DND-41 (cell line): ENCODE measurements at regions not wholly inside any gene's neighbourhood (a gene's known extent, or its start where the extent isn't known, plus 50 kb on each side); places are given as distances from the start of the nearest gene placed in this dataset.

ENCODE experiments used
- ATAC-seq: fragments of 200-7000 bp; cut with Tn5 transposase; 3 replicates; pipeline ENCODE4 v1.9.1; 2021; ENCODE audit warnings: low read depth; ENCODE audit not compliant: insufficient read depth
- DNase-seq: peaks from one replicate; pipeline ENCODE4 v3.0.0-alpha.2; 2020
- H2AFZ ChIP-seq: 2 replicates; pipeline ENCODE4 v1.6.0; 2012; ENCODE audit warnings: low read depth, low read length
- H3K27ac ChIP-seq: 2 replicates; pipeline ENCODE4 v1.5.1; 2012; ENCODE audit warnings: low read length, inconsistent platforms
- H3K27me3 ChIP-seq: fragments of 200-600 bp; sonication (generic); 2 replicates; pipeline ENCODE4 v1.6.0; 2012; ENCODE audit warnings: low read length, mild to moderate bottlenecking, inconsistent platforms; ENCODE audit not compliant: insufficient read depth, poor library complexity
- H3K36me3 ChIP-seq: 2 replicates; pipeline ENCODE4 v1.5.1; 2012; ENCODE audit warnings: low read length, inconsistent platforms; ENCODE audit not compliant: insufficient read depth
- H3K4me1 ChIP-seq: 2 replicates; pipeline ENCODE4 v1.5.1; 2012; ENCODE audit warnings: mild to moderate bottlenecking, low read length; ENCODE audit not compliant: insufficient read depth
- H3K4me2 ChIP-seq: 2 replicates; pipeline ENCODE4 v1.6.0; 2012; ENCODE audit warnings: mild to moderate bottlenecking, moderate library complexity, low read length, inconsistent platforms; ENCODE audit not compliant: insufficient read depth
- H3K4me3 ChIP-seq, 2 experiments: fragments of 200-600 bp in 1 of 2; shearing (Covaris generic) in 1 of 2; 2 replicates each; pipeline ENCODE4 v1.5.1; 2012 to 2016; ENCODE audit warnings: inconsistent platforms in 2 of 2, low read length in 2 of 2, mild to moderate bottlenecking in 2 of 2, low read depth in 1 of 2, moderate library complexity in 1 of 2
- H3K79me2 ChIP-seq: 2 replicates; pipeline ENCODE4 v1.6.0; 2012; ENCODE audit warnings: low read length, inconsistent platforms; ENCODE audit not compliant: insufficient read depth
- H3K9ac ChIP-seq: 2 replicates; pipeline ENCODE4 v1.6.0; 2012; ENCODE audit warnings: low read depth, mild to moderate bottlenecking, inconsistent platforms, low read length, moderate library complexity
- H3K9me3 ChIP-seq: 2 replicates; pipeline ENCODE4 v1.5.1; 2012; ENCODE audit warnings: low read length, moderate library complexity, mild to moderate bottlenecking, inconsistent platforms; ENCODE audit not compliant: insufficient read depth, severe bottlenecking
- H4K20me1 ChIP-seq: 2 replicates; pipeline ENCODE4 v1.6.0; 2012; ENCODE audit warnings: low read length; ENCODE audit not compliant: insufficient read depth
- EZH2 ChIP-seq: IDR thresholded peaks from 3 replicates; pipeline ENCODE4 v1.6.1; 2012; ENCODE audit warnings: borderline replicate concordance, low read depth, mild to moderate bottlenecking, moderate library complexity, low read length, inconsistent platforms; ENCODE audit not compliant: severe bottlenecking
- TF ChIP-seq, protein P1 (sequence below): IDR thresholded peaks from 2 replicates; pipeline ENCODE4 v1.5.1; 2012; ENCODE audit warnings: borderline replicate concordance, low read length, moderate library complexity, mild to moderate bottlenecking; ENCODE audit not compliant: poor library complexity, severe bottlenecking; ENCODE audit errors: extremely low read depth

- Histone ChIP-seq H3K4me2 (no peak overlapping the region), H2AFZ (no peak overlapping the region), H3K27ac (no peak overlapping the region), H3K4me1 (no peaks in the 10 kb centered on the region), H3K9me3 (no peaks in the 10 kb centered on the region), H3K79me2 (no peaks in the 10 kb centered on the region), H3K27me3 (no peaks in the 10 kb centered on the region), H3K9ac (no peak overlapping the region), H4K20me1 (no peaks in the 10 kb centered on the region), H3K4me3 (no peak overlapping the region), H3K36me3 (no peaks in the 10 kb centered on the region)
- DNase-seq (no peak), ATAC-seq (no peak)
- TF ChIP-seq, protein P1, sequence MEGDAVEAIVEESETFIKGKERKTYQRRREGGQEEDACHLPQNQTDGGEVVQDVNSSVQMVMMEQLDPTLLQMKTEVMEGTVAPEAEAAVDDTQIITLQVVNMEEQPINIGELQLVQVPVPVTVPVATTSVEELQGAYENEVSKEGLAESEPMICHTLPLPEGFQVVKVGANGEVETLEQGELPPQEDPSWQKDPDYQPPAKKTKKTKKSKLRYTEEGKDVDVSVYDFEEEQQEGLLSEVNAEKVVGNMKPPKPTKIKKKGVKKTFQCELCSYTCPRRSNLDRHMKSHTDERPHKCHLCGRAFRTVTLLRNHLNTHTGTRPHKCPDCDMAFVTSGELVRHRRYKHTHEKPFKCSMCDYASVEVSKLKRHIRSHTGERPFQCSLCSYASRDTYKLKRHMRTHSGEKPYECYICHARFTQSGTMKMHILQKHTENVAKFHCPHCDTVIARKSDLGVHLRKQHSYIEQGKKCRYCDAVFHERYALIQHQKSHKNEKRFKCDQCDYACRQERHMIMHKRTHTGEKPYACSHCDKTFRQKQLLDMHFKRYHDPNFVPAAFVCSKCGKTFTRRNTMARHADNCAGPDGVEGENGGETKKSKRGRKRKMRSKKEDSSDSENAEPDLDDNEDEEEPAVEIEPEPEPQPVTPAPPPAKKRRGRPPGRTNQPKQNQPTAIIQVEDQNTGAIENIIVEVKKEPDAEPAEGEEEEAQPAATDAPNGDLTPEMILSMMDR = no peak
- TF ChIP-seq EZH2 = no peak
These were observed 233.9 kb upstream of the SNX7 start for GRCh38 chr1:98427664-98428063.

DNA sequence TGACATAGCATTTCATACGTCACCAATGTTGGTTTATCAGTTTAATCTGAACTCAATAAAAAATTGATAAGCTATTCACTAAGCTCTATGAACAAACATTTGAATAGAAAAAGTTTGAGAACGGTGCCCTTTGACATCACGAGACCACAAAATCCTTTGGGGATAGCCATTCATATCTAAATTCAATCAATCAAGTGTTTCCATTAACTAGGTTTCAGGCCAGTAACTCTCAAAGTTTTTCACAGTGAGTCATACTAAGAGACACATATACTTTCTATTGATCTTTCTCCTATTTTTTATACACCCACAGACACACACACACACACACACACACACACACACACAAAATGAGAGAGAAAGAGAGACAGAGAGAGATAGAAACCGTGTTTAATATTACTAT lies 235.4 kb upstream of the SNX7 start:
- no peak for TF ChIP-seq EZH2
- TF ChIP-seq, protein P1 = no peak
- H3K36me3 ChIP-seq = no peaks in the 10 kb centered on the region
- H4K20me1 ChIP-seq = no peaks in the 10 kb centered on the region
- DNase-seq (no peak), ATAC-seq (no peak)
- no peaks in the 10 kb centered on the region for H3K9me3 ChIP-seq
- H3K4me1 ChIP-seq = no peaks in the 10 kb centered on the region
- H3K79me2 ChIP-seq = no peaks in the 10 kb centered on the region
- no peak overlapping the region for H2AFZ ChIP-seq
- no peak overlapping the region for H3K4me2 ChIP-seq
- H3K4me3 ChIP-seq = no peak overlapping the region
- no peaks in the 10 kb centered on the region for H3K27me3 ChIP-seq
- H3K9ac ChIP-seq = no peak overlapping the region
- no peak overlapping the region for H3K27ac ChIP-seq

- Histone ChIP-seq H3K4me2 (no peak overlapping the region), H3K79me2 (no peaks in the 10 kb centered on the region), H3K9me3 (no peaks in the 10 kb centered on the region), H3K27ac (no peak overlapping the region), H3K36me3 (no peaks in the 10 kb centered on the region), H2AFZ (no peak overlapping the region), H3K27me3 (no peaks in the 10 kb centered on the region), H3K9ac (no peak overlapping the region), H3K4me3 (no peak overlapping the region), H3K4me1 (peaks cover 5% of the 10 kb centered on the region; the same call in 1 of the 2 replicates), H4K20me1 (no peaks in the 10 kb centered on the region)
- TF ChIP-seq, protein P1 = no peak
- no peak for TF ChIP-seq EZH2
- DNase-seq = no peak
- ATAC-seq = no peak
These were observed 238.7 kb upstream of the SNX7 start for GRCh38 chr1:98422816-98423215.

DNA sequence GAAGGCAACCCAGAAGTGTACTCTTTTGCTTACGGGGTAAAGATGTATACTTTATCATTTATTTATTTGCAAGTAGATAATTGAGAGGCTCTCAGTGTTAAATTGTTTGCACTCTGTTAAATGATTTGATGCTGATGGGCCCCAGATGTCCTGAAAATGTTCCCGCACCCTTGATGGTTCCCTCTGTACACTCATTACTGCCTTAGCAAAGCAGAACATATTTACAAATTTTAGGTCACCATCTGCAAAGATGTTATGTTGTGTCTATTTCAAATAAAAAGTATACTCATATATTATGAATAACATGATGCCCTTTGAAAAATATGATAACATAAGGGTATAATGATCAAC lies 240.5 kb upstream of the SNX7 start:
- ATAC-seq (no peak), DNase-seq (no peak)
- Histone ChIP-seq H3K9me3 (no peaks in the 10 kb centered on the region), H3K36me3 (no peaks in the 10 kb centered on the region), H3K4me3 (no peak overlapping the region), H3K9ac (no peak overlapping the region), H3K27me3 (no peaks in the 10 kb centered on the region), H3K4me2 (no peak overlapping the region), H3K4me1 (peaks cover 5% of the 10 kb centered on the region; the same call in 1 of the 2 replicates), H2AFZ (no peak overlapping the region), H3K27ac (no peak overlapping the region), H4K20me1 (no peaks in the 10 kb centered on the region), H3K79me2 (no peaks in the 10 kb centered on the region)
- no peak for TF ChIP-seq EZH2
- TF ChIP-seq, protein P1 = no peak
